NCI-H146 treated with DMSO at 0.1 percent for 48 hours (cell line): ENCODE measurements at regions not wholly inside any gene's neighbourhood (a gene's known extent, or its start where the extent isn't known, plus 50 kb on each side); places are given as distances from the start of the nearest gene placed in this dataset.
A peak's percentile ranks its signal among the peaks of the same experiment; 100 is the strongest.
"Not testable (repeated sequence)": the region's sequence is repeated elsewhere in the genome, so short reads cannot be mapped to it uniquely, and the experiment has no call there.

ENCODE experiments used
- DNase-seq: peaks from one replicate; lab custom pipeline; 2025; ENCODE audit not compliant: unreplicated experiment; lab: John Stamatoyannopoulos, UW

GRCh38 chr2:180555391-180555965, 424.9 kb upstream of the UBE2E3 start:
- no peak for DNase-seq

- no peak for DNase-seq
Measured at GRCh38 chr2:180554330-180554729, 426.1 kb upstream of the UBE2E3 start.

DNA sequence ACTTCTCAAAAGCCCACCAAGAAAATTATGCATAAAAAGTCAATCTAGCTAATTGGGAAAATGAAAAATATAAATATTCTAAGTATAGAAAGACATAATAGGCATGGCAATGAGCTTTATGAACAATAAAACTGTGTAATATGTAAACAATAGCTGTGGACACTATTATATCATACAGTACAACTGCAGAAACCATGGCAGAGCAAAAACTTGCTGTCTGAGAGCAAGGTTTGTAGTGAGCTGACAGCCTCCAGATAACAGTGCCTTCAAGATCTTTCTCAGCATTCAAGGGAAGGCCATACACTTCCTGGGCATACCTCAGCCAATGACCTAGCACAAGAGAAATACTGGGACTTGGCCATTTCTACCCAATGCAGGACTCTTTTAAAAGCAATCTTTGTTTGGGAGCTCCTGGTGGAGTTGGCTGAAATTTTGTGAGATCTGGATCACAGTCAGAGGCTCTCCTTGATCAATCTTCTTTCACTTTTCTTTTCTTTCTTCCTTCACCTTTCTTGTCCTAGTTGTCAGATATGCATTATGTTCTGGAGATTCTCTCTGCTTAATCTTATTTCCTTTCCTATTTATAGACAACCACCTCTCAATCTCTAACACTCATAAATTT, 427.2 kb upstream of the UBE2E3 start:
- DNase-seq: no peak

DNA sequence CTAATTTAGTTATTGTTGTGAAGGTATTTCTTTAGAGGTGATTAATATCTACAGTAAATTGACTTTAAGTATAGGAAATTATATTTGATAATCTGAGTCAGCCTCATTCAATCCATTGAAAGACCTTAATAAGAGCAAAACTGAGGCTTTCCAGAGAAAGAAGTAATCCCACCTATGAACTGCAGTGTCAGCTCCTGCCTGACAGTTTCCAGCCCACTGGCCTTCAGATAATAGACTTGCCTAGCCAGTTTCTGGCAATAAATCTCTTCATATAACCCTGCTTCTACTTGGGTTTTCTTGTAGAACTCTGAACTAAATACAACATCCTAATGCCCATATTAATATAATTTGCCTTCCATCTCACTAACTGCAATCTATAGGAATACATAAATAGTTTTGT, 437.9 kb upstream of the UBE2E3 start:
- peak; percentile 30 for DNase-seq

- DNase-seq: no peak
Measured at GRCh38 chr2:180540761-180541160, 439.6 kb upstream of the UBE2E3 start.

DNA sequence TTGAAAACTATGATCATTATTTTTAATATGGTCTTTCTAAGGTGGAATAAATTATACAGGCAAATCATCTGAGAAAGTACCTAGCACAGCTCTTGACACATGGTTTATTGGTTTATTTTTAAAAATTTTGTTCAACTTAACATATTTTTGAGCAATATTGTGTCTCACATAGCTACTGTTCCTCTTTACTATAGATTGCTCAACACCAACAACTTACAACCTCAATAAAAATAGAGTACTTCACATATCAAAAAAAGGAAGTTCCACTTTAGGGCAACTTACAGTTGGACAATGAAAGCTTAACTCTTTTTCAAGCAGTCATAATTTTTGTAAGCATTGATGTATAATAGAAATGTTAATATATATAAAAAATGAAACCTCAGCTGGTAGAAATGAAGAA, 440.9 kb upstream of the UBE2E3 start:
- DNase-seq: no peak

DNA sequence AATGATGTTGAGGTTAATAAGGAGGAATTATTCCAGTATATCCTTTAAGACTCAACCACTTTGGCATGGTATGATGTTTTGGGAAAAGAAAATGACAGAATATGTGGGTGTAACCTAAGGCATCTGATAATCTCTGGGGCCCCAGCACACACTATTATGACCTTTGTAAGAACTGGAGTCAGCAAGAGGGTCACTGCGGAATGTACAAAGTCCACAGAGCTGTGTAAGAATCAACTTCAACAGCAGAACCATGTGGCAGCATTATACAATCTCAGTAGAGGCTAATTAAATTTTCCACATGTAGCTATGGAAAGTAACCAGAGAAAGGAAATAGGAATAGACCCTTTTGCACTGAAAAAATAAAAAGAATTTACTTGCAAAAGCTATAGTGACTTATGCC, 445.1 kb upstream of the UBE2E3 start:
- DNase-seq: no peak

DNA sequence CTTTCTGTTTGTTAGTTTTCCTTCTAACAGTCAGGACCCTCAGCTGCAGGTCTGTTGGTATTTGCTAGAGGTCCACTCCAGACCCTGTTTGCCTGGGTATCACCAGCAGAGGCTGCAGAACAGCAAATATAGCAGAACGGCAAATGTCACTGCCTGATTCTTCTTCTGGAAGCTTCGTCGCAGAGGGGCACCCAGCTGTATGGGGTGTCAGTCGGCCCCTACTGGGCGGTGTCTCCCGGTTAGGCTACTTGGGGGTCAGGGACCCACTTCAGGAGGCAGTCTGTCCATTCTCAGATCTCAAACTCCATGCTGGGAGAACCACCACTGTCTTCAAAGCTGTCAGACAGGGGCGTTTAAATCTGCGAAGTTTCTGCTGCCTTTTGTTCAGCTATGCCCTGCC, 448.6 kb upstream of the UBE2E3 start:
- not testable (repeated sequence) for DNase-seq

GRCh38 chr2:180524499-180524898, 455.9 kb upstream of the UBE2E3 start:
- DNase-seq: peak; percentile 58

DNA sequence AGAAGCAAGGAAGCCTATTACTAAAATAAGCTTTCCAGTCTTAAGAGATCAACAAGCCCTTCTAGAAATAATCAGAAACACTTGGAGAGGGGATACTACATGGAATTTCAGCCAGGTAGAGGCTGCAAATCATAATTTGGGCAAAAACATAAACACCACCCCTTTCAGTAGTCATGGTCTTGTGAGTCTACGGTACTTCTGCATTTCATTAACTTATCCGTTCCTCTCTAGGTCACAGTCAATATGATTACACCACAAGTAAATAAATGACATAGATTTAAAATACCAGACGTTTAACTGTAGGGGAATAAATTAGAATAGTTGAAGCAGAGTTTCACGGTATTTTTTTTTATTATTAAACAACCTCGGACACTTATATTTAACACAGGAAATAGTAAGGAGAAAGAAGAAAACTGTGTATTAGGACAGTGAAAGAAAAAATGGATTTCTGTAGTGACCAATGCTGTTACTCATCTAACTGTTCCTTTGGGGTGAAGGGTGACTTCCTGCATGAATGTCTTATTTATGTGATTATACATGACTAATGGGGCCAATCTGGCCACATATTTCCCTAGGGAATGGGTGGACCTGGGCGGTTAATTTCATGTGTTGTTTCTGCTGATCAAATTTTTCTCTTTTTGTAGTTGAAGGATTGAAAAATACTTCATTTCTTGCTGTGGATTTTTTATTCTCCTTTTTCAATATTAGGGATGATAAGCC, 456.6 kb upstream of the UBE2E3 start:
- DNase-seq: no peak

DNA sequence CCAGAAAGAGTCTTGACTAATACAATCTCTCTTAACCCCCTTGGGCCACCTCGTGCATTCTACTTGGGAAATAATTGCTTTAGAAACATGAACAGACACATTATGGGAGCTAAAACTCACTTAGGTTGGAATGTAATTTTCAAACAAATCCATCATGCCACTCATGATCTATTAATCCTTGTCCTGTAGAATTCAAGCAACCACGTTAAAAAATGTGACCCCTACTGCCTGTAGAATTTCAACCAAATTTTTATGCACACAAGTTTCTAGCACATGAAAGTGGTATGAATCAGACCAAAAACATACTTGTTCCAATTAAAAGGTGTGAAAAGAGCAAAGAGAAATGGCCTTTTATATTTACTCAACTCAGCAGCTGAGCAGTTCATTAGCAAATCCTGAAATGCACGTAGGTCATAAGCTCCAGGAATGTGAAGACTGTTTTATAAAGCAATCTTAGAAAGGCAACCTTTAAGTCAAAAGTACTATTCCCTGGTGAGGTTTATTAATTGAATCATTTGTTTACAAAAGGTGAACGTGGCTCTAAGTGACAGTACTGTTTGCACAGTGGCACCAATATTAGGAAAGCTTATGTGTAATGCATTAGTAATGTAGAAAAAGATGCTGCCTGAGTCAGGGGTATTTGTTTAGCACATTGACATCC, 459.4 kb upstream of the UBE2E3 start:
- DNase-seq: peak; percentile 22

GRCh38 chr2:180520206-180520605, 460.2 kb upstream of the UBE2E3 start:
- DNase-seq: peak; percentile 59

- DNase-seq: no peak
Measured at GRCh38 chr2:180519276-180519675, 461.1 kb upstream of the UBE2E3 start.

DNA sequence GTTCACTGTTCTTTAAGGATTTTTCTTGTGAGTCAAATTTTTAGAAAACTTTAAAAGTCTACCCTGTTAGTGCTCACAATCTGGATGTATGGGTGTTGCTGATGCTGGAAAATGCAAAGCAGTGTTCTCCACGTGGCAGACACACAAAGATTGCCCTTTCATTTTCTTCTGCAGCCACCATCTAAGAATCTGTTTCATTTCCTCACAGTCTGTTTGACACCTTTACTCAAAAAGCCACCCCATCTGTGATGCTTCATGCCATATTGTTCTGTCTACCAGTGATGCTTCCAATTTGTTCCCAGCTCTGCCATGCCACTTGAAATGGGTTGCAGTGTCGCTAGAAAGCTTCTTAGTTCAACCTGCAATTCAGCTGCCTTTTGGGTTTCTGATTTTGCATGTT, 464.2 kb upstream of the UBE2E3 start:
- no peak for DNase-seq

DNA sequence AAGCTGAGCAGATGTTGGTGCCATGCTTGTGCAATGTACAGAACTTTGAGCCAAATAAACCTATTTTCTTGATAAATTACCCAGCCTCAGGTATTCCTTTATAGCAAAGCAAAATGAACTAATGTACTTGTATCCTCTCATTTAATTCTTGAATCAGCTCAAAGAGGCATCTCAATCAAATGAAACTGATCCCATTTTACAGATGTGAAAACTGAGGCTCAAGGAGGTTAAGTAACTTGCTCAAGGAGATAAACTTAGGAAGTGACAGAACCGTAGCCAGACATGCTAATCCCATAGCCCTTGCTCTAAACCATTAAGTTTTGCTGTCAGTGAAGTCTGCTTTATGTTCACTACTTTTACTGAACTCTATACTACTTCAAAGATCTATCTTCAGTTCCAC, 467.0 kb upstream of the UBE2E3 start:
- no peak for DNase-seq

- no peak for DNase-seq
Measured at GRCh38 chr2:180508458-180508857, 471.9 kb upstream of the UBE2E3 start.

GRCh38 chr2:180507028-180507427, 473.4 kb upstream of the UBE2E3 start:
- no peak for DNase-seq

- no peak for DNase-seq
Measured at GRCh38 chr2:180505203-180505602, 475.2 kb upstream of the UBE2E3 start.

DNA sequence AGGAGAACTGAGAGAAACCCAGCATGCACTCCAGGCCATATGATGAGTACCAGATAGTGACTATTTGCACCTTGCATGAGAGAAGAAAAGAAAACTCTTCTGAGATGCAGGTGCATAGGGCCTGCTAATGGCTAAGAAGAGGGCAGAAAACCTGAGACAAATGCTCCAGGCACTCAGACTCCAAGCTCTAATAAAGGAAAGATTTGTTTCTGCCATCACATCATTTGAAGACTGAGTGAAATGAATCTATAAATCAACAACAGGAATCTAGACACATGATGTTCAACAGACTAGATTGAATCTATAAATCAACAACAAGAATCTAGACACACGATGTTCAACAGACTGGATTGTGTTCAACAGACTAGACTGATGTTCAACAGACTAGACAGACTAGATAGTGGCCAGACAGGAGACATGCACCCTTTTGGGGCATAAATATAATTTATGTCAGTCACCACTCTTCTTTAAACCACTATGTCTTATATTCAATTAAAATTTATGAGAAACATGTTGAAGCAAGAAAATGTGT, 482.7 kb upstream of the UBE2E3 start:
- DNase-seq: no peak

- no peak for DNase-seq
Measured at GRCh38 chr2:180495606-180496005, 484.8 kb upstream of the UBE2E3 start.

GRCh38 chr2:180494286-180494685, 486.1 kb upstream of the UBE2E3 start:
- no peak for DNase-seq

- no peak for DNase-seq
Measured at GRCh38 chr2:180482696-180483095, 475.6 kb upstream of the CWC22 start.
